ENCODE measurements at regions not wholly inside any gene's neighbourhood (a gene's known extent, or its start where the extent isn't known, plus 50 kb on each side); places are given as distances from the start of the nearest gene placed in this dataset.
A peak's percentile ranks its signal among the peaks of the same experiment; 100 is the strongest.

GRCh38 chr12:4164559-4165558 is 108.7 kb upstream of the CCND2 start (continued):
- TF ChIP-seq POLR2AphosphoS5 (IDR thresholded peaks at IDR 0.05; ENCODE audit: low read length) (peak; percentile 50; the same call in 1 of the 2 replicates), MEF2B (IDR thresholded peaks at IDR 0.05; ENCODE audit: partially characterized antibody, poor library complexity, severe bottlenecking) (peak; percentile 23), MTA2 (IDR thresholded peaks at IDR 0.05; ENCODE audit: low read depth) (no peak), BCLAF1 (IDR thresholded peaks at IDR 0.05) (no peak), CHD1 (IDR thresholded peaks at IDR 0.05; ENCODE audit: low read depth, low read length) (no peak)

- DNase-seq (ENCODE audit: low read depth, low spot score) (no peak), FAIRE-seq (no peak), ATAC-seq (no peak)
- H3K9me3 ChIP-seq (replicated peaks; ENCODE audit: control insufficient read depth, insufficient read depth, low read length) = no peaks in the 10 kb centered on the region; the same call in 1 of the 3 replicates
- no peaks in the 10 kb centered on the region for H4K20me1 ChIP-seq (ENCODE audit: control insufficient read depth, insufficient read depth)
- H3K4me1 ChIP-seq (ENCODE audit: control insufficient read depth, insufficient read depth, low read length) = peaks cover 17% of the 10 kb centered on the region
- TF ChIP-seq SIX5 (IDR thresholded peaks at IDR 0.05; ENCODE audit: low read depth, low read length, severe bottlenecking) (no peak), MLLT1 (IDR thresholded peaks at IDR 0.05) (peak; percentile 45), RBBP5 (conservative IDR thresholded peaks at IDR 0.05) (no peak)
- ChIA-PET POLR2A (interaction anchor here (0.5 to 2.8 kb wide), 14 partner anchors 10 to 372 kb away, joined by 3 to 33 read pairs (median 4); no protein-coding TSS in a partner anchor), SMC1A (ENCODE audit: uncharacterized antibody, unreplicated experiment) (interaction anchor here (0.9 to 7.1 kb wide), 7 partner anchors 10 to 56 kb away, joined by 3 to 67 read pairs (median 7); no protein-coding TSS in a partner anchor), RAD21 (ENCODE audit: unreplicated experiment) (interaction anchor here (0.7 to 3.3 kb wide), 8 partner anchors 10 to 108 kb away, joined by 3 to 16 read pairs (median 6); no protein-coding TSS in a partner anchor), CTCF (interaction anchor here (0.9 to 3.6 kb wide), 4 partner anchors 11 to 113 kb away, joined by 3 to 18 read pairs (median 4); no protein-coding TSS in a partner anchor)
- H3K9ac ChIP-seq (ENCODE audit: control insufficient read depth, insufficient read depth, low read length) = peak overlapping the region; percentile 76; the same call in 1 of the 2 replicates
- 85% methylated on average over 11 of the region's 12 CpGs for WGBS (ENCODE audit: insufficient coverage, insufficient replicate concordance, low lambda C conversion rate, missing lambda C conversion rate)
- H3K36me3 ChIP-seq (ENCODE audit: control insufficient read depth in 2 of 2, insufficient read depth in 2 of 2, low read length in 1 of 2) = no peaks in the 10 kb centered on the region
- H3K4me3 ChIP-seq = no peak overlapping the region; the same call in 1 of the 2 replicates
- H3K27me3 ChIP-seq (replicated peaks in 1 of 2; ENCODE audit: control insufficient read depth in 2 of 2, insufficient read depth in 2 of 2, low read length in 1 of 2) = no peaks in the 10 kb centered on the region
- BruUV-seq (replicated peaks) = TSS peak; percentile 73
- peak overlapping the region; percentile 38; the same call in 1 of the 2 replicates for H3K4me2 ChIP-seq (ENCODE audit: control insufficient read depth, insufficient read depth)
- no peaks in the 10 kb centered on the region for H3K79me2 ChIP-seq (ENCODE audit: control insufficient read depth, insufficient read depth, low read length)
- in situ Hi-C loops (cut with MboI) (no loop called here), intact Hi-C loops (cut with micrococcal nuclease; ENCODE audit: unreplicated experiment) (no loop called here)
- peak overlapping the region; percentile 59; the same call in 1 of the 2 replicates for H3K27ac ChIP-seq (ENCODE audit: control insufficient read depth, insufficient read depth)
- H2AFZ ChIP-seq (ENCODE audit: control insufficient read depth, low read depth, low read length) = peak overlapping the region; percentile 94
These were observed 109.4 kb upstream of the CCND2 start for GRCh38 chr12:4164188-4164558.
